DND-41 (cell line): ENCODE measurements at regions not wholly inside any gene's neighbourhood (a gene's known extent, or its start where the extent isn't known, plus 50 kb on each side); places are given as distances from the start of the nearest gene placed in this dataset.

Experiments used
- CTCF ChIP-seq: IDR thresholded peaks from 2 replicates; pipeline ENCODE4 v1.5.1; 2012; ENCODE audit warnings: borderline replicate concordance, low read length, moderate library complexity, mild to moderate bottlenecking; ENCODE audit not compliant: poor library complexity, severe bottlenecking; ENCODE audit errors: extremely low read depth
- EZH2 ChIP-seq: IDR thresholded peaks from 3 replicates; pipeline ENCODE4 v1.6.1; 2012; ENCODE audit warnings: borderline replicate concordance, low read depth, mild to moderate bottlenecking, moderate library complexity, low read length, inconsistent platforms; ENCODE audit not compliant: severe bottlenecking

- TF ChIP-seq CTCF = no peak
- TF ChIP-seq EZH2 = no peak
Observed at GRCh38 chr12:113580437-113580836, 108.8 kb upstream of the LHX5 start.
